GM23338 (cell line): ENCODE measurements at regions not wholly inside any gene's neighbourhood (a gene's known extent, or its start where the extent isn't known, plus 50 kb on each side); places are given as distances from the start of the nearest gene placed in this dataset.

Experiments
- ATAC-seq: fragments of 200-7000 bp; cut with Tn5 transposase; 3 replicates; pipeline ENCODE4 v1.9.1; 2020
- DNase-seq: peaks from one replicate; pipeline ENCODE4 v3.0.0-alpha.2; 2015; ENCODE audit warnings: low spot score
- H2AFZ ChIP-seq: fragments of 200-600 bp; sonication (generic); 2 replicates; pipeline ENCODE4 v1.8.0; 2016; ENCODE audit warnings: antibody characterized with exemption, mild to moderate bottlenecking, moderate library complexity
- H3F3A ChIP-seq: fragments of 200-600 bp; sonication (generic); replicated peaks from 2 replicates; pipeline ENCODE4 v1.8.0; 2017; ENCODE audit warnings: antibody characterized with exemption, mixed run types, low read depth
- H3K27ac ChIP-seq: fragments of 200-600 bp; sonication (generic); 2 replicates; pipeline ENCODE4 v1.6.1; 2016; ENCODE audit warnings: low read depth
- H3K27me3 ChIP-seq: fragments of 200-600 bp; sonication (generic); 2 replicates; pipeline ENCODE4 v1.8.0; 2016; ENCODE audit warnings: mild to moderate bottlenecking, mixed run types, moderate library complexity; ENCODE audit not compliant: insufficient read depth
- H3K36me3 ChIP-seq: fragments of 200-600 bp; sonication (generic); 2 replicates; pipeline ENCODE4 v1.8.0; 2016; ENCODE audit warnings: mild to moderate bottlenecking; ENCODE audit not compliant: insufficient read depth
- H3K4me1 ChIP-seq: fragments of 200-600 bp; sonication (generic); 2 replicates; pipeline ENCODE4 v1.8.0; 2016; ENCODE audit warnings: mild to moderate bottlenecking, moderate library complexity; ENCODE audit not compliant: insufficient read depth
- H3K4me2 ChIP-seq: fragments of 200-600 bp; sonication (generic); 2 replicates; pipeline ENCODE4 v1.7.1; 2017; ENCODE audit warnings: mixed run types
- H3K4me3 ChIP-seq: fragments of 200-600 bp; sonication (generic); 2 replicates; pipeline ENCODE4 v1.6.1; 2016; ENCODE audit warnings: mixed run types
- H3K79me2 ChIP-seq: fragments of 200-600 bp; sonication (generic); replicated peaks from 2 replicates; pipeline ENCODE4 v1.8.0; 2017; ENCODE audit warnings: mild to moderate bottlenecking; ENCODE audit not compliant: insufficient read depth
- H3K9me2 ChIP-seq: fragments of 200-600 bp; sonication (generic); 2 replicates; pipeline ENCODE4 v1.8.0; 2017; ENCODE audit not compliant: insufficient read depth
- H4K20me1 ChIP-seq: fragments of 200-600 bp; sonication (generic); replicated peaks from 2 replicates; pipeline ENCODE4 v1.8.0; 2017; ENCODE audit warnings: mild to moderate bottlenecking; ENCODE audit not compliant: insufficient read depth
- H3K27ac Mint-ChIP-seq: 2 replicates; pipeline ENCODE4 v1.8.0; 2020; ENCODE audit warnings: inconsistent platforms, mild to moderate bottlenecking, moderate library complexity, mixed read lengths
- H3K27me3 Mint-ChIP-seq: 3 replicates; pipeline ENCODE4 v1.8.0; 2022; ENCODE audit warnings: low read depth, mild to moderate bottlenecking, moderate library complexity, mixed read lengths, inconsistent platforms; ENCODE audit not compliant: insufficient read depth, poor library complexity
- H3K36me3 Mint-ChIP-seq: 3 replicates; pipeline ENCODE4 v1.8.0; 2021; ENCODE audit warnings: low read depth, mild to moderate bottlenecking, inconsistent platforms, moderate library complexity, mixed read lengths
- H3K4me1 Mint-ChIP-seq: 3 replicates; pipeline ENCODE4 v1.8.0; 2020; ENCODE audit warnings: mild to moderate bottlenecking, inconsistent platforms, mixed read lengths
- H3K4me3 Mint-ChIP-seq: 3 replicates; pipeline ENCODE4 v1.8.0; 2021; ENCODE audit warnings: moderate library complexity, mild to moderate bottlenecking, inconsistent platforms, mixed read lengths
- H3K9me3 Mint-ChIP-seq: 3 replicates; pipeline ENCODE4 v1.8.0; 2020; ENCODE audit warnings: moderate library complexity, mild to moderate bottlenecking, inconsistent platforms, mixed read lengths
- CREB1 ChIP-seq: fragments of 250-450 bp; sonication (Bioruptor Pico); IDR thresholded peaks from 2 replicates; pipeline ENCODE4 v1.5.0; 2020; ENCODE audit warnings: low read depth, mild to moderate bottlenecking, moderate library complexity
- CTCF ChIP-seq, 2 experiments: fragments of 200-600 bp in 1 of 2; sonication (generic) in 1 of 2; conservative IDR thresholded peaks; 2 replicates each; pipeline versions ENCODE4 v1.5.1 to v1.6.1; 2016 to 2017; ENCODE audit warnings: antibody characterized with exemption in 2 of 2, low read depth in 2 of 2, mild to moderate bottlenecking in 2 of 2, moderate library complexity in 1 of 2
- ETS1 ChIP-seq: IDR thresholded peaks from 2 replicates; pipeline ENCODE4 v1.6.1; 2016; ENCODE audit warnings: antibody characterized with exemption
- EZH2 ChIP-seq: fragments of 200-600 bp; sonication (generic); IDR thresholded peaks from one replicate; pipeline ENCODE4 v1.8.0; 2017; ENCODE audit warnings: antibody characterized with exemption, mild to moderate bottlenecking, low read depth; ENCODE audit not compliant: unreplicated experiment
- EZH2phosphoT487 ChIP-seq: fragments of 200-600 bp; sonication (generic); IDR thresholded peaks from one replicate; pipeline ENCODE4 v1.8.1; 2018; ENCODE audit warnings: antibody characterized with exemption; ENCODE audit not compliant: unreplicated experiment
- JUNB ChIP-seq: IDR thresholded peaks from one replicate; pipeline ENCODE4 v1.6.1; 2016; ENCODE audit warnings: antibody characterized with exemption; ENCODE audit not compliant: unreplicated experiment
- NANOG ChIP-seq: IDR thresholded peaks from 2 replicates; pipeline ENCODE4 v1.6.1; 2016; ENCODE audit warnings: antibody characterized with exemption, borderline replicate concordance
- POLR2AphosphoS5 ChIP-seq: IDR thresholded peaks from 2 replicates; pipeline ENCODE4 v1.6.1; 2016; ENCODE audit warnings: antibody characterized with exemption, low read depth
- REST ChIP-seq: IDR thresholded peaks from one replicate; pipeline ENCODE4 v1.6.1; 2018; ENCODE audit warnings: antibody characterized with exemption; ENCODE audit not compliant: unreplicated experiment
- STAT1 ChIP-seq: IDR thresholded peaks from one replicate; pipeline ENCODE4 v1.6.1; 2016; ENCODE audit warnings: antibody characterized with exemption; ENCODE audit not compliant: unreplicated experiment
- ZNF114 ChIP-seq: fragments of 250-450 bp; sonication (Bioruptor Pico); IDR thresholded peaks from 2 replicates; pipeline ENCODE4 v1.5.0; 2020; ENCODE audit warnings: mild to moderate bottlenecking, moderate library complexity
- ZNF331 ChIP-seq: fragments of 250-450 bp; sonication (Bioruptor Pico); IDR thresholded peaks from 2 replicates; pipeline ENCODE4 v1.5.0; 2020; ENCODE audit warnings: low read depth, mild to moderate bottlenecking, moderate library complexity
- ZNF462 ChIP-seq: fragments of 250-450 bp; sonication (Bioruptor Pico); IDR thresholded peaks from 2 replicates; pipeline ENCODE4 v1.5.0; 2020; ENCODE audit warnings: mild to moderate bottlenecking, moderate library complexity

DNA sequence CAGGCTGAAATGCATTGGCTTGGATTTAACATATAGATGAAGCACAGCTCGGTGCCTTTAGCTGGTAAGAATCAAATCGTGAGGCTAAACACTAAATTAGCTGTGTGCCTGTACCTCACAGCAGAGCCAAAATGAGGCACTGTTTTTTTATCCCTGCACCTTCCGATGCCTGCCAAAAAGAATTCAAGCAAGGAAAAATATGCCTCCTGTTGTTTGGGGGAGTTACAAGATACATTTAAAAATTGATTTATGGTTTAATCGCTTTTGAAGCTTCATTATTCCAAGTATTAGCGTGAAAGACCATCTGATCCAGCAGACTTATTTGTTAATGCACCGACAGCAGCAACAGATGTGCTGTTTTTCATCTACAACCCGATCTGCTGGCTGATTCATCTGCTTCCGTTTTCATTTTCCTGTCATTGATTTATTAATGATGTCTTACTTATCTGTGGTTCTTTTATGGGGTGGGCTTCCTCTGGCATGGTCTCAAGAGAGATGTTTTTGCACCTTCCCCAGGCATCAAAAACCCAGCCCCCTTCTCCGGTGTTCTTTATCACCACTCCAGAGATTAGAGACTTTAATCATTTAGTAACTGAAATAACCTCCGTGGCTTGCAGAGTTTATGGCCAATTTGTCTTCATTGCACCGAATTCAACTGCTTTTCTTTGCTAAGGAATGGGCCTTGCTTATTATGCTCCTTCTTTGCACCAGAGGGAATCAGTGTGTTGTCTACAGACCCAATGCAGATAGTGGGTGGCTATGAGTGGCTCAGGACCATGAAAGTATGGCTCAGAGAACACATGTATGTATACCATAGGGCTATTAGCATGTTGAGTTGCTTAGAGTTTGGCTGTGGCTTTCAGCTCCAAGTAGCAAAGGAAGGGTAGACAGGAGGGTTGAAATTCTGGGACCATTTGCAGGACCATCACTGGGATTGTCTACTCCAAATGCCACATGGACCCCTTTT, 166.8 kb upstream of the TMEM260 start:
- ATAC-seq (no peak), DNase-seq (no peak)
- no peak overlapping the region for H3K4me3 Mint-ChIP-seq
- no peaks in the 10 kb centered on the region for H3K4me1 Mint-ChIP-seq
- Histone ChIP-seq H3K27me3 (no peaks in the 10 kb centered on the region), H3F3A (no peaks in the 10 kb centered on the region), H3K79me2 (no peaks in the 10 kb centered on the region), H3K4me3 (no peak overlapping the region), H3K36me3 (no peaks in the 10 kb centered on the region), H3K4me2 (no peak overlapping the region), H3K4me1 (no peaks in the 10 kb centered on the region), H2AFZ (no peak overlapping the region), H4K20me1 (no peaks in the 10 kb centered on the region), H3K27ac (no peak overlapping the region), H3K9me2 (peaks cover 22% of the 10 kb centered on the region; the same call in 1 of the 2 replicates)
- TF ChIP-seq EZH2 (no peak), ZNF331 (CRISPR knock-in tag) (no peak), EZH2phosphoT487 (no peak), ETS1 (no peak), JUNB (no peak), REST (no peak), ZNF114 (CRISPR knock-in tag) (no peak), POLR2AphosphoS5 (no peak), CREB1 (no peak), STAT1 (no peak), CTCF (conservative IDR thresholded peaks at IDR 0.05; ENCODE audit: low read depth in 2 of 2) (no peak), NANOG (no peak), ZNF462 (no peak)
- H3K27ac Mint-ChIP-seq = no peak overlapping the region
- H3K36me3 Mint-ChIP-seq = no peaks in the 10 kb centered on the region
- H3K27me3 Mint-ChIP-seq = peaks cover 2% of the 10 kb centered on the region
- peaks cover 2% of the 10 kb centered on the region; the same call in 2 of the 3 replicates for H3K9me3 Mint-ChIP-seq
